ENCODE measurements at regions not wholly inside any gene's neighbourhood (a gene's known extent, or its start where the extent isn't known, plus 50 kb on each side); places are given as distances from the start of the nearest gene placed in this dataset.

GRCh38 chr17:12537436-12537835, 128.3 kb upstream of the MYOCD start:
- DNase-seq, result no peak

GRCh38 chr17:12538003-12538402, 127.7 kb upstream of the MYOCD start:
- DNase-seq, result no peak

- DNase-seq, result peak; percentile 13
Measured at GRCh38 chr17:12545877-12546513, 119.7 kb upstream of the MYOCD start.

- DNase-seq, result no peak
Measured at GRCh38 chr17:12546983-12547382, 118.7 kb upstream of the MYOCD start.

- DNase-seq, result no peak
Measured at GRCh38 chr17:12547831-12548230, 117.9 kb upstream of the MYOCD start.

GRCh38 chr17:12548558-12548957, 117.1 kb upstream of the MYOCD start:
- DNase-seq, result no peak

- no peak for DNase-seq
Measured at GRCh38 chr17:12549499-12550041, 116.1 kb upstream of the MYOCD start.

- no peak for DNase-seq
Measured at GRCh38 chr17:12553625-12554024, 112.1 kb upstream of the MYOCD start.

GRCh38 chr17:12554251-12554650, 111.4 kb upstream of the MYOCD start:
- no peak for DNase-seq

- DNase-seq, result no peak
Measured at GRCh38 chr17:12566291-12566690, 99.4 kb upstream of the MYOCD start.

GRCh38 chr17:12567077-12568053, 98.3 kb upstream of the MYOCD start:
- no peak for DNase-seq

- DNase-seq, result no peak
Measured at GRCh38 chr17:12568358-12569251, 97.1 kb upstream of the MYOCD start.

- no peak for DNase-seq
Measured at GRCh38 chr17:12571606-12572005, 94.1 kb upstream of the MYOCD start.

- DNase-seq, result no peak
Measured at GRCh38 chr17:12574525-12574924, 91.2 kb upstream of the MYOCD start.

- no peak for DNase-seq
Measured at GRCh38 chr17:12575641-12576040, 90.0 kb upstream of the MYOCD start.

GRCh38 chr17:12579288-12579687, 86.4 kb upstream of the MYOCD start:
- no peak for DNase-seq

GRCh38 chr17:12580640-12581039, 85.0 kb upstream of the MYOCD start:
- DNase-seq, result no peak

- no peak for DNase-seq
Measured at GRCh38 chr17:12584727-12585126, 81.0 kb upstream of the MYOCD start.

- no peak for DNase-seq
Measured at GRCh38 chr17:12588531-12588930, 77.2 kb upstream of the MYOCD start.

GRCh38 chr17:12590417-12590816, 75.3 kb upstream of the MYOCD start:
- no peak for DNase-seq

GRCh38 chr17:12591021-12591735, 74.5 kb upstream of the MYOCD start:
- no peak for DNase-seq

- no peak for DNase-seq
Measured at GRCh38 chr17:12592941-12593340, 72.7 kb upstream of the MYOCD start.

All from activated CD4-positive, alpha-beta T cell treated with anti-CD3 and anti-CD28 coated beads for 48 hours (primary cell).